ENCODE measurements at regions not wholly inside any gene's neighbourhood (a gene's known extent, or its start where the extent isn't known, plus 50 kb on each side); places are given as distances from the start of the nearest gene placed in this dataset.

DNA sequence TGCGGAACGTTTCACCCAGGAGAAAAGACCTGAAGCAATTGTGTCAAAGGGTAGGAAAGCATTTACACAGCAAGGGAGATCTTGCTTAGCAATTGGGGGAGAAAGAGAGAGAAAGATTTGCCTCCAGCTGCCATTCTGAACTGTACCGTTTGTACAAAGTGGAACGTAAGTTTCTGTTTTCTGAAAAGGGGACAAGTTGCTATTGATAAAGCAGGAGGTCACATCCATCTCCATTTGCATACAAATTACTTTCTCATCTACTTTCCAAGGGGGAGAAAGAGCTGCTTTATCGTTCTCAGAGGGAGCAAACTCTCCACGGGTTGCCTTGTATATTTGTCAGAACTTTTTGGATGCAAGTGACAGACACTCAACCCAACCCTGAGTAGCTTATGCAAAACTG lies 92.0 kb upstream of the CARD11 start:
- TF ChIP-seq, protein P1, sequence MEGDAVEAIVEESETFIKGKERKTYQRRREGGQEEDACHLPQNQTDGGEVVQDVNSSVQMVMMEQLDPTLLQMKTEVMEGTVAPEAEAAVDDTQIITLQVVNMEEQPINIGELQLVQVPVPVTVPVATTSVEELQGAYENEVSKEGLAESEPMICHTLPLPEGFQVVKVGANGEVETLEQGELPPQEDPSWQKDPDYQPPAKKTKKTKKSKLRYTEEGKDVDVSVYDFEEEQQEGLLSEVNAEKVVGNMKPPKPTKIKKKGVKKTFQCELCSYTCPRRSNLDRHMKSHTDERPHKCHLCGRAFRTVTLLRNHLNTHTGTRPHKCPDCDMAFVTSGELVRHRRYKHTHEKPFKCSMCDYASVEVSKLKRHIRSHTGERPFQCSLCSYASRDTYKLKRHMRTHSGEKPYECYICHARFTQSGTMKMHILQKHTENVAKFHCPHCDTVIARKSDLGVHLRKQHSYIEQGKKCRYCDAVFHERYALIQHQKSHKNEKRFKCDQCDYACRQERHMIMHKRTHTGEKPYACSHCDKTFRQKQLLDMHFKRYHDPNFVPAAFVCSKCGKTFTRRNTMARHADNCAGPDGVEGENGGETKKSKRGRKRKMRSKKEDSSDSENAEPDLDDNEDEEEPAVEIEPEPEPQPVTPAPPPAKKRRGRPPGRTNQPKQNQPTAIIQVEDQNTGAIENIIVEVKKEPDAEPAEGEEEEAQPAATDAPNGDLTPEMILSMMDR (IDR thresholded peaks at IDR 0.05) = no peak
- no peak for TF ChIP-seq POLR2A (IDR thresholded peaks at IDR 0.05)
